Esophagus squamous epithelium (tissue), 4 donors: ENCODE measurements at regions not wholly inside any gene's neighbourhood (a gene's known extent, or its start where the extent isn't known, plus 50 kb on each side); places are given as distances from the start of the nearest gene placed in this dataset.

Experiments
- POLR2A ChIP-seq, 4 donors: fragments of 450-650 bp; IDR thresholded peaks; one replicate each; pipeline ENCODE4 v1.6.1; 2017; ENCODE audit warnings: antibody characterized with exemption in 4 of 4, mild to moderate bottlenecking in 4 of 4, moderate library complexity in 3 of 4
- TF ChIP-seq, protein P1 (sequence below), 6 experiments: fragments of 450-650 bp in 4 of 6; fragments of 200-600 bp in 2 of 6; sonication (generic) in 2 of 6; IDR thresholded peaks; one replicate each; pipeline ENCODE4 v1.5.1; 2016 to 2019; ENCODE audit warnings: antibody characterized with exemption in 6 of 6, mild to moderate bottlenecking in 4 of 6, moderate library complexity in 4 of 6

DNA sequence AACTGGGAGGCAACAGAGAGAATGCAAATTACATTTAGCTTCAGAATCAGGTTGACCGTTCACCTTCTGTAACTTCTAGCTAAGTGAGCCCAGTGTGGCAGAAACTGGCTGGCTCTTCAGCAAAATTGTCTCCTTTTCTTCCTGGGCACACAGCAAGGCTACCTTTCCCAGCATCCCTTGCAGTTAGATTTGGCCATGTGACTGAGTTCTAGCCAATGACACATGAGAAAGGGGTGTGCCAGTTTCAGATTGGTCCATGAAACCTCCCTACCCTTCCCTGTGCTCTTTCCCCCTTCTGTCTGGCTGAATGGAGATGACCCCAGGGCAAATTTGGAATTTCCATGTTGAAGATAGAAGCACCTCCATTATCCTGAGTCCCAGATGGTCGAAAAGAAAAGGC, 72.5 kb upstream of the SMIM23 start:
- TF ChIP-seq, protein P1, sequence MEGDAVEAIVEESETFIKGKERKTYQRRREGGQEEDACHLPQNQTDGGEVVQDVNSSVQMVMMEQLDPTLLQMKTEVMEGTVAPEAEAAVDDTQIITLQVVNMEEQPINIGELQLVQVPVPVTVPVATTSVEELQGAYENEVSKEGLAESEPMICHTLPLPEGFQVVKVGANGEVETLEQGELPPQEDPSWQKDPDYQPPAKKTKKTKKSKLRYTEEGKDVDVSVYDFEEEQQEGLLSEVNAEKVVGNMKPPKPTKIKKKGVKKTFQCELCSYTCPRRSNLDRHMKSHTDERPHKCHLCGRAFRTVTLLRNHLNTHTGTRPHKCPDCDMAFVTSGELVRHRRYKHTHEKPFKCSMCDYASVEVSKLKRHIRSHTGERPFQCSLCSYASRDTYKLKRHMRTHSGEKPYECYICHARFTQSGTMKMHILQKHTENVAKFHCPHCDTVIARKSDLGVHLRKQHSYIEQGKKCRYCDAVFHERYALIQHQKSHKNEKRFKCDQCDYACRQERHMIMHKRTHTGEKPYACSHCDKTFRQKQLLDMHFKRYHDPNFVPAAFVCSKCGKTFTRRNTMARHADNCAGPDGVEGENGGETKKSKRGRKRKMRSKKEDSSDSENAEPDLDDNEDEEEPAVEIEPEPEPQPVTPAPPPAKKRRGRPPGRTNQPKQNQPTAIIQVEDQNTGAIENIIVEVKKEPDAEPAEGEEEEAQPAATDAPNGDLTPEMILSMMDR (IDR thresholded peaks at IDR 0.05), result no peak
- no peak for TF ChIP-seq POLR2A (IDR thresholded peaks at IDR 0.05)
